ENCODE measurements at regions not wholly inside any gene's neighbourhood (a gene's known extent, or its start where the extent isn't known, plus 50 kb on each side); places are given as distances from the start of the nearest gene placed in this dataset.

- intact Hi-C loops (cut with DNase I; ENCODE audit: low total_unique reads), result no loop called here
- TF ChIP-seq EP300 (IDR thresholded peaks at IDR 0.05) (no peak), POLR2A (IDR thresholded peaks at IDR 0.05) (no peak), POLR2AphosphoS5 (IDR thresholded peaks at IDR 0.05) (no peak)
- TF ChIP-seq, protein P1, sequence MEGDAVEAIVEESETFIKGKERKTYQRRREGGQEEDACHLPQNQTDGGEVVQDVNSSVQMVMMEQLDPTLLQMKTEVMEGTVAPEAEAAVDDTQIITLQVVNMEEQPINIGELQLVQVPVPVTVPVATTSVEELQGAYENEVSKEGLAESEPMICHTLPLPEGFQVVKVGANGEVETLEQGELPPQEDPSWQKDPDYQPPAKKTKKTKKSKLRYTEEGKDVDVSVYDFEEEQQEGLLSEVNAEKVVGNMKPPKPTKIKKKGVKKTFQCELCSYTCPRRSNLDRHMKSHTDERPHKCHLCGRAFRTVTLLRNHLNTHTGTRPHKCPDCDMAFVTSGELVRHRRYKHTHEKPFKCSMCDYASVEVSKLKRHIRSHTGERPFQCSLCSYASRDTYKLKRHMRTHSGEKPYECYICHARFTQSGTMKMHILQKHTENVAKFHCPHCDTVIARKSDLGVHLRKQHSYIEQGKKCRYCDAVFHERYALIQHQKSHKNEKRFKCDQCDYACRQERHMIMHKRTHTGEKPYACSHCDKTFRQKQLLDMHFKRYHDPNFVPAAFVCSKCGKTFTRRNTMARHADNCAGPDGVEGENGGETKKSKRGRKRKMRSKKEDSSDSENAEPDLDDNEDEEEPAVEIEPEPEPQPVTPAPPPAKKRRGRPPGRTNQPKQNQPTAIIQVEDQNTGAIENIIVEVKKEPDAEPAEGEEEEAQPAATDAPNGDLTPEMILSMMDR (IDR thresholded peaks at IDR 0.05), result no peak
- 75 to 90% (median 81%) methylated on average over 6 of the region's 6 CpGs for WGBS, 5 donors
- H3K9me3 ChIP-seq, result peaks cover 0 to 6% (median 0%) of the 10 kb centered on the region in 4 donors
- no peaks in the 10 kb centered on the region for H3K36me3 ChIP-seq
- no peak overlapping the region for H3K27ac ChIP-seq
- H3K4me3 ChIP-seq, result no peak overlapping the region
- H3K4me1 ChIP-seq, result no peaks in the 10 kb centered on the region
- DNase-seq, result no peak
- H3K27me3 ChIP-seq, result peaks cover 0 to 7% (median 0%) of the 10 kb centered on the region in 3 donors
Measured at GRCh38 chr2:177010146-177010545, 202.4 kb upstream of the HNRNPA3 start.

- Histone ChIP-seq H3K36me3 (no peaks in the 10 kb centered on the region), H3K9me3 (peaks cover 0 to 6% (median 0%) of the 10 kb centered on the region in 4 donors), H3K27me3 (peaks cover 0 to 7% (median 0%) of the 10 kb centered on the region in 3 donors), H3K4me3 (no peak overlapping the region), H3K4me1 (no peaks in the 10 kb centered on the region), H3K27ac (no peak overlapping the region)
- DNase-seq, result no peak
- 5 to 22% (median 8%) methylated on average over 1 of the region's 1 CpG for WGBS, 5 donors
- intact Hi-C loops (cut with DNase I; ENCODE audit: low total_unique reads), result no loop called here
- no peak for TF ChIP-seq EP300 (IDR thresholded peaks at IDR 0.05)
- no peak for TF ChIP-seq POLR2AphosphoS5 (IDR thresholded peaks at IDR 0.05)
- TF ChIP-seq, protein P1 (IDR thresholded peaks at IDR 0.05), result no peak
- TF ChIP-seq POLR2A (IDR thresholded peaks at IDR 0.05), result no peak
Measured at GRCh38 chr2:177010861-177011260, 201.7 kb upstream of the HNRNPA3 start.

- no peaks in the 10 kb centered on the region for H3K4me1 ChIP-seq
- H3K36me3 ChIP-seq, result no peaks in the 10 kb centered on the region
- intact Hi-C loops (cut with DNase I; ENCODE audit: low total_unique reads), result no loop called here
- TF ChIP-seq POLR2A (IDR thresholded peaks at IDR 0.05) (no peak), POLR2AphosphoS5 (IDR thresholded peaks at IDR 0.05) (no peak), EP300 (IDR thresholded peaks at IDR 0.05) (no peak)
- TF ChIP-seq, protein P1 (IDR thresholded peaks at IDR 0.05), result no peak
- no peak overlapping the region for H3K4me3 ChIP-seq
- no peaks in the 10 kb centered on the region for H3K27me3 ChIP-seq
- DNase-seq, result no peak
- H3K9me3 ChIP-seq, result no peaks in the 10 kb centered on the region
- no peak overlapping the region for H3K27ac ChIP-seq
Measured at GRCh38 chr2:177014946-177015345, 197.6 kb upstream of the HNRNPA3 start.

DNA sequence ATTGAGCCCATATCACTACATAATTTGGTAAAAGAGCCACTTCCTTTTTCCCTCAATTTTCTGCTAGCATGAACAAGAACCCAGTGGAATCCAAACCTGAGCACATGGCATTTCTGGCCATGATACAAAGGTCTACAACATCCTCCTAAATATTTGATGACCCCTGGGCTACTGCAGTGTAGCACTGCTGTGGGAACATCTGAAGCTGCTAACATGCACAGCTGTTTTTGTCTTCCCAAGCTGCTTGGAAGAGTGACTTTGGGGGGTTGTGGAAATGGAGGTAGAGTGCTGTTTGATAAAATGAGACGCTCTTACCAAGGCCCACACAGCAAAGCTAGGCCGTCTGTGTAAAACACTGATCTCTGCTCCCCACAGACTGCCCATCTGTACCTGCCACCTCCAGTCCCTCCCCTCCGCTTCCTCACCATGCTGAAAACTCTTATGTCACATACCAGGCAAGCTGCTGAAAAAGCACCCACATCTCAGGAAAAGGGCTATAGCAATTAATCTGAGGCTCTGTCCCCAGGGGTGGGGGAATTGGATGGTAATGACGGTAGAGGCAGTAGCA is 197.2 kb upstream of the HNRNPA3 start:
- Histone ChIP-seq H3K4me1 (no peaks in the 10 kb centered on the region), H3K27me3 (no peaks in the 10 kb centered on the region), H3K27ac (no peak overlapping the region), H3K9me3 (no peaks in the 10 kb centered on the region), H3K36me3 (no peaks in the 10 kb centered on the region), H3K4me3 (no peak overlapping the region)
- DNase-seq, result no peak
- intact Hi-C loops (cut with DNase I; ENCODE audit: low total_unique reads), result no loop called here
- TF ChIP-seq, protein P1 (IDR thresholded peaks at IDR 0.05), result no peak
- TF ChIP-seq POLR2AphosphoS5 (IDR thresholded peaks at IDR 0.05) (no peak), EP300 (IDR thresholded peaks at IDR 0.05) (no peak), POLR2A (IDR thresholded peaks at IDR 0.05) (no peak)
- 76 to 81% (median 78%) methylated on average over 4 of the region's 4 CpGs for WGBS, 5 donors

All from stomach (tissue), 8 donors.